ENCODE measurements at regions not wholly inside any gene's neighbourhood (a gene's known extent, or its start where the extent isn't known, plus 50 kb on each side); places are given as distances from the start of the nearest gene placed in this dataset.

DNA sequence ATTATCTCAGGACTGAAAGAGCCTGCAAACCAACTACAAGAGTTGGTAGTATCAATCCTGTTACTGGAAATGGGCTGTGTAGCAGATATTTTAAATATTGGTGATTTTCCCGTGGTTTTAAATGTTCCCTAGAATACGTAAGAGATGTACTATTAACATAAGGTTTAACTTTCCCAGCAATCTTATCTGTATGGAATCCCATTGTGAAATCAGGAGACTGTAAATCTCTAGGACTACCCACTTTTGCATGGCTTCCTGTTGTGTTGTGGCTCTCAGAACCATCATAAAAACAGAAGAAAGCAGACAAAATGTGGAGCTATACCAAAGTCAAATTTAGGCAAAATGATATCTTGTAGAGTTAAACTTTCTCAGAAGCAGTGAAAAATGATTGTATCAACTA, 641.5 kb upstream of the SETBP1 start:
- H3K27me3 ChIP-seq (ENCODE audit: control insufficient read depth, insufficient read depth, low read length), result no peaks in the 10 kb centered on the region
- H3K4me3 ChIP-seq (ENCODE audit: low read length), result no peak overlapping the region
- H3K9me3 Mint-ChIP-seq, result no peaks in the 10 kb centered on the region
- H3K36me3 Mint-ChIP-seq, result no peaks in the 10 kb centered on the region
- H3K4me3 Mint-ChIP-seq, result no peak overlapping the region
- TF ChIP-seq, protein P1, sequence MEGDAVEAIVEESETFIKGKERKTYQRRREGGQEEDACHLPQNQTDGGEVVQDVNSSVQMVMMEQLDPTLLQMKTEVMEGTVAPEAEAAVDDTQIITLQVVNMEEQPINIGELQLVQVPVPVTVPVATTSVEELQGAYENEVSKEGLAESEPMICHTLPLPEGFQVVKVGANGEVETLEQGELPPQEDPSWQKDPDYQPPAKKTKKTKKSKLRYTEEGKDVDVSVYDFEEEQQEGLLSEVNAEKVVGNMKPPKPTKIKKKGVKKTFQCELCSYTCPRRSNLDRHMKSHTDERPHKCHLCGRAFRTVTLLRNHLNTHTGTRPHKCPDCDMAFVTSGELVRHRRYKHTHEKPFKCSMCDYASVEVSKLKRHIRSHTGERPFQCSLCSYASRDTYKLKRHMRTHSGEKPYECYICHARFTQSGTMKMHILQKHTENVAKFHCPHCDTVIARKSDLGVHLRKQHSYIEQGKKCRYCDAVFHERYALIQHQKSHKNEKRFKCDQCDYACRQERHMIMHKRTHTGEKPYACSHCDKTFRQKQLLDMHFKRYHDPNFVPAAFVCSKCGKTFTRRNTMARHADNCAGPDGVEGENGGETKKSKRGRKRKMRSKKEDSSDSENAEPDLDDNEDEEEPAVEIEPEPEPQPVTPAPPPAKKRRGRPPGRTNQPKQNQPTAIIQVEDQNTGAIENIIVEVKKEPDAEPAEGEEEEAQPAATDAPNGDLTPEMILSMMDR (IDR thresholded peaks at IDR 0.05), result no peak
- ATAC-seq (no peak), DNase-seq (no peak)
- H3K27me3 Mint-ChIP-seq (ENCODE audit: low read depth in 2 of 2), result no peaks in the 10 kb centered on the region
- H3K9me3 ChIP-seq (ENCODE audit: control insufficient read depth, insufficient read depth, low read length), result no peaks in the 10 kb centered on the region
- no peaks in the 10 kb centered on the region for H3K36me3 ChIP-seq (ENCODE audit: control insufficient read depth, insufficient read depth, low read length)
- intact Hi-C loops (cut with micrococcal nuclease), result no loop called here
- H3K4me1 ChIP-seq (ENCODE audit: control insufficient read depth, insufficient read depth, low read length), result no peaks in the 10 kb centered on the region
- no peaks in the 10 kb centered on the region for H3K4me1 Mint-ChIP-seq
- H3K27ac Mint-ChIP-seq, result no peak overlapping the region
- no CpG with 5 or more reads among the region's 2 CpGs for WGBS (ENCODE audit: insufficient coverage)
- no peak overlapping the region for H3K27ac ChIP-seq (ENCODE audit: low read length)

DNA sequence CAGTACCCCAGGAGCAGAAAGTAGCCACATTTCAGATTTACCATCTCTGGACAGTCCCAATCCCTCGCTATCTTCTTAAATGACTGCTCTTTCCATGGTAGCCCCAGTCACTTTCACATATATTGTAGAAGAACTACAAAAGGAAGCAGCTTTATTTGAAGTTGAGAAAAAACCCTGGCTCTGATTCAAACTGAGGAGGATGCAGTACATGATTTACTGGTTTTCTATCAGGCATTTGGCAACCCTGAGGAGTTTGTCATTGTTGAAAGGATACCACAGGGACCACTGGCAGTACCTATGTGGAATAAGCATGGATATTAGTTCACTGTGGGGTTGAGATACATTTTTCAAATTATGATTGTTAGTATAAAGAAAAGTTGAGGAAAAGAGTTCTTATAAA, 640.9 kb upstream of the SETBP1 start:
- intact Hi-C loops (cut with micrococcal nuclease), result no loop called here
- ATAC-seq, result no peak
- H3K27me3 Mint-ChIP-seq (ENCODE audit: low read depth in 2 of 2), result no peaks in the 10 kb centered on the region
- H3K4me3 Mint-ChIP-seq, result no peak overlapping the region
- H3K36me3 Mint-ChIP-seq, result no peaks in the 10 kb centered on the region
- H3K27ac Mint-ChIP-seq, result no peak overlapping the region
- no peak overlapping the region for H3K4me3 ChIP-seq (ENCODE audit: low read length)
- no peaks in the 10 kb centered on the region for H3K9me3 Mint-ChIP-seq
- DNase-seq, result no peak
- H3K36me3 ChIP-seq (ENCODE audit: control insufficient read depth, insufficient read depth, low read length), result no peaks in the 10 kb centered on the region
- no peaks in the 10 kb centered on the region for H3K4me1 ChIP-seq (ENCODE audit: control insufficient read depth, insufficient read depth, low read length)
- WGBS (ENCODE audit: insufficient coverage), result no CpG with 5 or more reads among the region's 1 CpG
- H3K9me3 ChIP-seq (ENCODE audit: control insufficient read depth, insufficient read depth, low read length), result no peaks in the 10 kb centered on the region
- TF ChIP-seq, protein P1 (IDR thresholded peaks at IDR 0.05), result no peak
- no peak overlapping the region for H3K27ac ChIP-seq (ENCODE audit: low read length)
- H3K27me3 ChIP-seq (ENCODE audit: control insufficient read depth, insufficient read depth, low read length), result no peaks in the 10 kb centered on the region
- no peaks in the 10 kb centered on the region for H3K4me1 Mint-ChIP-seq

DNA sequence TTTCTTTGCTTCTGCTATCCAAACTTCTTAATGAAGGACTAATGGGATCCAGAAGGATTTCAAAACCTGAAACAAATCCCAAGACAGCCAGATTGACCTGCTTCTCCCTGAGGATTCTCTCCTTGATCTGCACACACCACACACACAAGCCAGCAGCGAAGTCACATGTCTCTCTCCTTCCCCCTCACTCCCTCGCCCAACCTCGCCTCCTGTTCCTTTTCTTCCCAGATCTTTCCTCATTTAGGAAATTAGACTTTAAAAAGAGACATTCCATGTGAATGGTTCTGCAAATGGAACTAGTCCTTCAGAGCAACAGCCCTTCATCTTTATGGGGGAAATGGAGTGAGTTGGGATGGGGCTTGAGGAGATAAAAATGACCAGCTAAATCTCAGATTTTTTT, 639.1 kb upstream of the SETBP1 start:
- H3K4me1 Mint-ChIP-seq, result no peaks in the 10 kb centered on the region
- intact Hi-C loops (cut with micrococcal nuclease), result no loop called here
- no peaks in the 10 kb centered on the region for H3K4me1 ChIP-seq (ENCODE audit: control insufficient read depth, insufficient read depth, low read length)
- TF ChIP-seq, protein P1 (IDR thresholded peaks at IDR 0.05), result no peak
- DNase-seq (no peak), ATAC-seq (no peak)
- H3K4me3 ChIP-seq (ENCODE audit: low read length), result no peak overlapping the region
- H3K27ac ChIP-seq (ENCODE audit: low read length), result no peak overlapping the region
- H3K27me3 ChIP-seq (ENCODE audit: control insufficient read depth, insufficient read depth, low read length), result no peaks in the 10 kb centered on the region
- no peak overlapping the region for H3K4me3 Mint-ChIP-seq
- no peaks in the 10 kb centered on the region for H3K36me3 Mint-ChIP-seq
- no peaks in the 10 kb centered on the region for H3K27me3 Mint-ChIP-seq (ENCODE audit: low read depth in 2 of 2)
- no peaks in the 10 kb centered on the region for H3K9me3 ChIP-seq (ENCODE audit: control insufficient read depth, insufficient read depth, low read length)
- H3K36me3 ChIP-seq (ENCODE audit: control insufficient read depth, insufficient read depth, low read length), result no peaks in the 10 kb centered on the region
- 93% methylated on average over 3 of the region's 3 CpGs for WGBS (ENCODE audit: insufficient coverage)
- no peaks in the 10 kb centered on the region for H3K9me3 Mint-ChIP-seq
- H3K27ac Mint-ChIP-seq, result no peak overlapping the region

DNA sequence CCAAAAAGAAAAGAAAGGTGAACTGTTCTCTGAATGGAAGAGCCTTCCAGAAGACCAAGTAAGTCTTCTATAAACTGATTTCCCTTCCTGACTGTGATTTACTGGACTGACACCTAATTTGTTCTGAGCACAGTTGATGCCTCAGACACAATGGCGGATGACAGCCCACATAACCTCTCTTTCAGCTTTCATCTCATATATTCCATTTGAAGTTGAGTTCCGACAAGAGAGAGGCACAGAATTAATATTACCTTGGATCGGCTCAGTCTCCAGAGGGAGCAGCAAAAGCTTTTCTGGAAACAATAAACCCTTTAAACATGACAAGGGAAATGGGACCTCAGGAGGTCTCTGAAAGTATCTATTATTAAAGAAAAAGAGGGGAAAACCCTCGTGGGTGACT, 638.7 kb upstream of the SETBP1 start:
- no peaks in the 10 kb centered on the region for H3K36me3 Mint-ChIP-seq
- ATAC-seq (no peak), DNase-seq (no peak)
- H3K27ac Mint-ChIP-seq, result no peak overlapping the region
- Histone ChIP-seq H3K4me1 (ENCODE audit: control insufficient read depth, insufficient read depth, low read length) (no peaks in the 10 kb centered on the region), H3K9me3 (ENCODE audit: control insufficient read depth, insufficient read depth, low read length) (no peaks in the 10 kb centered on the region), H3K27me3 (ENCODE audit: control insufficient read depth, insufficient read depth, low read length) (no peaks in the 10 kb centered on the region), H3K36me3 (ENCODE audit: control insufficient read depth, insufficient read depth, low read length) (no peaks in the 10 kb centered on the region), H3K4me3 (ENCODE audit: low read length) (no peak overlapping the region), H3K27ac (ENCODE audit: low read length) (no peak overlapping the region)
- H3K9me3 Mint-ChIP-seq, result no peaks in the 10 kb centered on the region
- intact Hi-C loops (cut with micrococcal nuclease), result no loop called here
- TF ChIP-seq, protein P1 (IDR thresholded peaks at IDR 0.05), result no peak
- no peaks in the 10 kb centered on the region for H3K4me1 Mint-ChIP-seq
- no peaks in the 10 kb centered on the region for H3K27me3 Mint-ChIP-seq (ENCODE audit: low read depth in 2 of 2)
- WGBS (ENCODE audit: insufficient coverage), result 92% methylated on average over 3 of the region's 4 CpGs
- no peak overlapping the region for H3K4me3 Mint-ChIP-seq

Measured in natural killer cell (primary cell).